WTC11 (cell line): ENCODE measurements at regions not wholly inside any gene's neighbourhood (a gene's known extent, or its start where the extent isn't known, plus 50 kb on each side); places are given as distances from the start of the nearest gene placed in this dataset.
A peak's percentile ranks its signal among the peaks of the same experiment; 100 is the strongest.

Source experiments
- CREM ChIP-seq: sonication (generic); formaldehyde crosslinking; IDR thresholded peaks from 2 replicates; pipeline ENCODE4 v1.8.1; 2022; ENCODE audit warnings: mild to moderate bottlenecking, missing genetic modification reagents, moderate library complexity
- ETV6 ChIP-seq: sonication (generic); formaldehyde crosslinking; IDR thresholded peaks from 2 replicates; pipeline ENCODE4 v1.8.1; 2022; ENCODE audit warnings: mild to moderate bottlenecking, missing genetic modification reagents
- FOXJ3 ChIP-seq: sonication (generic); formaldehyde crosslinking; IDR thresholded peaks from 2 replicates; pipeline ENCODE4 v1.9.0; 2021; ENCODE audit warnings: missing genetic modification reagents, mild to moderate bottlenecking, borderline replicate concordance
- GTF2I ChIP-seq: fragments of 250-450 bp; sonication (Bioruptor Pico); conservative IDR thresholded peaks from 2 replicates; pipeline ENCODE4 v1.4.0; 2021; ENCODE audit warnings: mild to moderate bottlenecking
- JUN ChIP-seq: sonication (generic); formaldehyde crosslinking; IDR thresholded peaks from 2 replicates; pipeline ENCODE4 v1.8.0; 2023; ENCODE audit warnings: mild to moderate bottlenecking, missing genetic modification reagents
- NR1H2 ChIP-seq: sonication (generic); formaldehyde crosslinking; IDR thresholded peaks from 2 replicates; pipeline ENCODE4 v1.9.0; 2021; ENCODE audit warnings: mild to moderate bottlenecking, moderate library complexity, missing genetic modification reagents
- RELA ChIP-seq: sonication (generic); formaldehyde crosslinking; IDR thresholded peaks from 2 replicates; pipeline ENCODE4 v1.8.1; 2022; ENCODE audit warnings: missing genetic modification reagents, mild to moderate bottlenecking, borderline replicate concordance
- RORB ChIP-seq: fragments of 250-450 bp; sonication (Bioruptor Pico); IDR thresholded peaks from 2 replicates; pipeline ENCODE4 v1.9.0; 2021; ENCODE audit warnings: mild to moderate bottlenecking
- SMAD3 ChIP-seq: sonication (generic); formaldehyde crosslinking; IDR thresholded peaks from 2 replicates; pipeline ENCODE4 v1.8.0; 2022; ENCODE audit warnings: missing genetic modification reagents, mild to moderate bottlenecking, borderline replicate concordance
- TEAD4 ChIP-seq: sonication (generic); formaldehyde crosslinking; IDR thresholded peaks from 2 replicates; pipeline ENCODE4 v1.8.0; 2022; ENCODE audit warnings: mild to moderate bottlenecking, missing genetic modification reagents
- TP53 ChIP-seq: sonication (generic); formaldehyde crosslinking; IDR thresholded peaks from 2 replicates; pipeline ENCODE4 v1.8.1; 2023; ENCODE audit warnings: mild to moderate bottlenecking, missing genetic modification reagents
- TF ChIP-seq, protein P1 (sequence below): sonication (generic); formaldehyde crosslinking; IDR thresholded peaks from 2 replicates; pipeline ENCODE4 v1.8.1; 2023; ENCODE audit warnings: mild to moderate bottlenecking, missing genetic modification reagents, borderline replicate concordance
- TF ChIP-seq, protein P2 (sequence below): sonication (generic); formaldehyde crosslinking; IDR thresholded peaks from 2 replicates; pipeline ENCODE4 v1.8.0; 2023; ENCODE audit warnings: missing genetic modification reagents, mild to moderate bottlenecking, borderline replicate concordance
- TF ChIP-seq, protein P3 (sequence below): sonication (generic); formaldehyde crosslinking; IDR thresholded peaks from 2 replicates; pipeline ENCODE4 v1.8.1; 2023; ENCODE audit warnings: mild to moderate bottlenecking, missing genetic modification reagents
- TF ChIP-seq, protein P4 (sequence below): sonication (generic); formaldehyde crosslinking; IDR thresholded peaks from 2 replicates; pipeline ENCODE4 v1.8.1; 2022; ENCODE audit warnings: low read depth, missing genetic modification reagents, borderline replicate concordance
- TF ChIP-seq, protein P5 (sequence below): sonication (generic); formaldehyde crosslinking; IDR thresholded peaks from 2 replicates; pipeline ENCODE4 v1.8.0; 2022; ENCODE audit warnings: mild to moderate bottlenecking, missing genetic modification reagents
- TF ChIP-seq, protein P6 (sequence below): sonication (generic); formaldehyde crosslinking; IDR thresholded peaks from 2 replicates; pipeline ENCODE4 v1.8.0; 2023; ENCODE audit warnings: mild to moderate bottlenecking, missing genetic modification reagents
- TF ChIP-seq, protein P7 (sequence below): sonication (generic); formaldehyde crosslinking; conservative IDR thresholded peaks from 2 replicates; pipeline ENCODE4 v1.8.1; 2022; ENCODE audit warnings: mild to moderate bottlenecking, missing genetic modification reagents
- TF ChIP-seq, protein P8 (sequence below): fragments of 200-600 bp; IDR thresholded peaks from 2 replicates; pipeline ENCODE4 v1.8.0; 2022; ENCODE audit warnings: antibody characterized with exemption

DNA sequence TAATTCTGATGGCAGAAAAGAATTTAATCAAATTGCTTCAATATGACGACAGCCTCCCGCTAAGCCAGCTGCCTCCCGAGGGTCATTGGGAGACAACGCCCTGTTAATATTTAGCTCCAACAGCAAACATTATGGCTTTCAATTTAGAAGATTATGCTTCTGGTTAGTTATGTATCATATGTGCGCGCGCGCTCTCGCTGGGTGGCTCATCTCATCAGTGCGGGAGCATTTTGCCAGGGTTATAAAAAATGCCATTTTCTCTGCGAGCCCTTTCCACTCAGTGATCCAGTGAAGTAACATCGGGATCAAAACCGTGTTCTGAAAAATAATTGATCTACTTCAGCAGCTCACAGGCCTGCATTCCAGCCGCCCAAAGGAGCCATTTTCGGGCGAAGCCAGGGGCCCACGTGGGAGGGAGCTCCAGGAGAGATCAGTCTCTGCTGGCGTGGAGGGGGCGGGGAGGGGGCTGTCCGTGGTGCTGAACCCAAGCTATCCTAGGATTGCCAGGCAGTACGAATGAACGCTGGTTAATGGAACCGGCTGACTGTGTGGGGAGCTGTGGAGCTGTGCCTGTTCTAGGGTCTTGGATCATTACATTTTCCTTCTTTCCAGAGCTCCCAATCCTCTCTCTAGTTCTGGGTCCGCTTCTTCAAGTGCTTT, 219.1 kb upstream of the ZC3H12A start (continued):
- TF ChIP-seq, protein P1, sequence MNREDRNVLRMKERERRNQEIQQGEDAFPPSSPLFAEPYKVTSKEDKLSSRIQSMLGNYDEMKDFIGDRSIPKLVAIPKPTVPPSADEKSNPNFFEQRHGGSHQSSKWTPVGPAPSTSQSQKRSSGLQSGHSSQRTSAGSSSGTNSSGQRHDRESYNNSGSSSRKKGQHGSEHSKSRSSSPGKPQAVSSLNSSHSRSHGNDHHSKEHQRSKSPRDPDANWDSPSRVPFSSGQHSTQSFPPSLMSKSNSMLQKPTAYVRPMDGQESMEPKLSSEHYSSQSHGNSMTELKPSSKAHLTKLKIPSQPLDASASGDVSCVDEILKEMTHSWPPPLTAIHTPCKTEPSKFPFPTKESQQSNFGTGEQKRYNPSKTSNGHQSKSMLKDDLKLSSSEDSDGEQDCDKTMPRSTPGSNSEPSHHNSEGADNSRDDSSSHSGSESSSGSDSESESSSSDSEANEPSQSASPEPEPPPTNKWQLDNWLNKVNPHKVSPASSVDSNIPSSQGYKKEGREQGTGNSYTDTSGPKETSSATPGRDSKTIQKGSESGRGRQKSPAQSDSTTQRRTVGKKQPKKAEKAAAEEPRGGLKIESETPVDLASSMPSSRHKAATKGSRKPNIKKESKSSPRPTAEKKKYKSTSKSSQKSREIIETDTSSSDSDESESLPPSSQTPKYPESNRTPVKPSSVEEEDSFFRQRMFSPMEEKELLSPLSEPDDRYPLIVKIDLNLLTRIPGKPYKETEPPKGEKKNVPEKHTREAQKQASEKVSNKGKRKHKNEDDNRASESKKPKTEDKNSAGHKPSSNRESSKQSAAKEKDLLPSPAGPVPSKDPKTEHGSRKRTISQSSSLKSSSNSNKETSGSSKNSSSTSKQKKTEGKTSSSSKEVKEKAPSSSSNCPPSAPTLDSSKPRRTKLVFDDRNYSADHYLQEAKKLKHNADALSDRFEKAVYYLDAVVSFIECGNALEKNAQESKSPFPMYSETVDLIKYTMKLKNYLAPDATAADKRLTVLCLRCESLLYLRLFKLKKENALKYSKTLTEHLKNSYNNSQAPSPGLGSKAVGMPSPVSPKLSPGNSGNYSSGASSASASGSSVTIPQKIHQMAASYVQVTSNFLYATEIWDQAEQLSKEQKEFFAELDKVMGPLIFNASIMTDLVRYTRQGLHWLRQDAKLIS (CRISPR knock-in tag): peak; percentile 43; the same call in 1 of the 2 replicates
- TF ChIP-seq RORB (CRISPR knock-in tag) (no peak), SMAD3 (CRISPR knock-in tag) (peak; percentile 89; the same call in 1 of the 2 replicates), TEAD4 (peak; percentile 74; the same call in 1 of the 2 replicates), RELA (peak; percentile 52; the same call in 1 of the 2 replicates), CREM (CRISPR knock-in tag) (peak; percentile 65; the same call in 1 of the 2 replicates), ETV6 (CRISPR knock-in tag) (peak; percentile 80), GTF2I (CRISPR knock-in tag) (no peak), FOXJ3 (CRISPR knock-in tag) (no peak), NR1H2 (CRISPR knock-in tag) (no peak), TP53 (CRISPR knock-in tag) (peak; percentile 74; the same call in 1 of the 2 replicates), JUN (CRISPR knock-in tag) (peak; percentile 82; the same call in 1 of the 2 replicates)
- TF ChIP-seq, protein P2, sequence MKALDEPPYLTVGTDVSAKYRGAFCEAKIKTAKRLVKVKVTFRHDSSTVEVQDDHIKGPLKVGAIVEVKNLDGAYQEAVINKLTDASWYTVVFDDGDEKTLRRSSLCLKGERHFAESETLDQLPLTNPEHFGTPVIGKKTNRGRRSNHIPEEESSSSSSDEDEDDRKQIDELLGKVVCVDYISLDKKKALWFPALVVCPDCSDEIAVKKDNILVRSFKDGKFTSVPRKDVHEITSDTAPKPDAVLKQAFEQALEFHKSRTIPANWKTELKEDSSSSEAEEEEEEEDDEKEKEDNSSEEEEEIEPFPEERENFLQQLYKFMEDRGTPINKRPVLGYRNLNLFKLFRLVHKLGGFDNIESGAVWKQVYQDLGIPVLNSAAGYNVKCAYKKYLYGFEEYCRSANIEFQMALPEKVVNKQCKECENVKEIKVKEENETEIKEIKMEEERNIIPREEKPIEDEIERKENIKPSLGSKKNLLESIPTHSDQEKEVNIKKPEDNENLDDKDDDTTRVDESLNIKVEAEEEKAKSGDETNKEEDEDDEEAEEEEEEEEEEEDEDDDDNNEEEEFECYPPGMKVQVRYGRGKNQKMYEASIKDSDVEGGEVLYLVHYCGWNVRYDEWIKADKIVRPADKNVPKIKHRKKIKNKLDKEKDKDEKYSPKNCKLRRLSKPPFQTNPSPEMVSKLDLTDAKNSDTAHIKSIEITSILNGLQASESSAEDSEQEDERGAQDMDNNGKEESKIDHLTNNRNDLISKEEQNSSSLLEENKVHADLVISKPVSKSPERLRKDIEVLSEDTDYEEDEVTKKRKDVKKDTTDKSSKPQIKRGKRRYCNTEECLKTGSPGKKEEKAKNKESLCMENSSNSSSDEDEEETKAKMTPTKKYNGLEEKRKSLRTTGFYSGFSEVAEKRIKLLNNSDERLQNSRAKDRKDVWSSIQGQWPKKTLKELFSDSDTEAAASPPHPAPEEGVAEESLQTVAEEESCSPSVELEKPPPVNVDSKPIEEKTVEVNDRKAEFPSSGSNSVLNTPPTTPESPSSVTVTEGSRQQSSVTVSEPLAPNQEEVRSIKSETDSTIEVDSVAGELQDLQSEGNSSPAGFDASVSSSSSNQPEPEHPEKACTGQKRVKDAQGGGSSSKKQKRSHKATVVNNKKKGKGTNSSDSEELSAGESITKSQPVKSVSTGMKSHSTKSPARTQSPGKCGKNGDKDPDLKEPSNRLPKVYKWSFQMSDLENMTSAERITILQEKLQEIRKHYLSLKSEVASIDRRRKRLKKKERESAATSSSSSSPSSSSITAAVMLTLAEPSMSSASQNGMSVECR (CRISPR knock-in tag): peak; percentile 97
- TF ChIP-seq, protein P3, sequence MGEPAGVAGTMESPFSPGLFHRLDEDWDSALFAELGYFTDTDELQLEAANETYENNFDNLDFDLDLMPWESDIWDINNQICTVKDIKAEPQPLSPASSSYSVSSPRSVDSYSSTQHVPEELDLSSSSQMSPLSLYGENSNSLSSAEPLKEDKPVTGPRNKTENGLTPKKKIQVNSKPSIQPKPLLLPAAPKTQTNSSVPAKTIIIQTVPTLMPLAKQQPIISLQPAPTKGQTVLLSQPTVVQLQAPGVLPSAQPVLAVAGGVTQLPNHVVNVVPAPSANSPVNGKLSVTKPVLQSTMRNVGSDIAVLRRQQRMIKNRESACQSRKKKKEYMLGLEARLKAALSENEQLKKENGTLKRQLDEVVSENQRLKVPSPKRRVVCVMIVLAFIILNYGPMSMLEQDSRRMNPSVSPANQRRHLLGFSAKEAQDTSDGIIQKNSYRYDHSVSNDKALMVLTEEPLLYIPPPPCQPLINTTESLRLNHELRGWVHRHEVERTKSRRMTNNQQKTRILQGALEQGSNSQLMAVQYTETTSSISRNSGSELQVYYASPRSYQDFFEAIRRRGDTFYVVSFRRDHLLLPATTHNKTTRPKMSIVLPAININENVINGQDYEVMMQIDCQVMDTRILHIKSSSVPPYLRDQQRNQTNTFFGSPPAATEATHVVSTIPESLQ (CRISPR knock-in tag): no peak
- TF ChIP-seq, protein P4, sequence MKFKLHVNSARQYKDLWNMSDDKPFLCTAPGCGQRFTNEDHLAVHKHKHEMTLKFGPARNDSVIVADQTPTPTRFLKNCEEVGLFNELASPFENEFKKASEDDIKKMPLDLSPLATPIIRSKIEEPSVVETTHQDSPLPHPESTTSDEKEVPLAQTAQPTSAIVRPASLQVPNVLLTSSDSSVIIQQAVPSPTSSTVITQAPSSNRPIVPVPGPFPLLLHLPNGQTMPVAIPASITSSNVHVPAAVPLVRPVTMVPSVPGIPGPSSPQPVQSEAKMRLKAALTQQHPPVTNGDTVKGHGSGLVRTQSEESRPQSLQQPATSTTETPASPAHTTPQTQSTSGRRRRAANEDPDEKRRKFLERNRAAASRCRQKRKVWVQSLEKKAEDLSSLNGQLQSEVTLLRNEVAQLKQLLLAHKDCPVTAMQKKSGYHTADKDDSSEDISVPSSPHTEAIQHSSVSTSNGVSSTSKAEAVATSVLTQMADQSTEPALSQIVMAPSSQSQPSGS (CRISPR knock-in tag): no peak
- TF ChIP-seq, protein P5, sequence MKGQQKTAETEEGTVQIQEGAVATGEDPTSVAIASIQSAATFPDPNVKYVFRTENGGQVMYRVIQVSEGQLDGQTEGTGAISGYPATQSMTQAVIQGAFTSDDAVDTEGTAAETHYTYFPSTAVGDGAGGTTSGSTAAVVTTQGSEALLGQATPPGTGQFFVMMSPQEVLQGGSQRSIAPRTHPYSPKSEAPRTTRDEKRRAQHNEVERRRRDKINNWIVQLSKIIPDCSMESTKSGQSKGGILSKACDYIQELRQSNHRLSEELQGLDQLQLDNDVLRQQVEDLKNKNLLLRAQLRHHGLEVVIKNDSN: peak; percentile 78; the same call in 1 of the 2 replicates
- TF ChIP-seq, protein P6, sequence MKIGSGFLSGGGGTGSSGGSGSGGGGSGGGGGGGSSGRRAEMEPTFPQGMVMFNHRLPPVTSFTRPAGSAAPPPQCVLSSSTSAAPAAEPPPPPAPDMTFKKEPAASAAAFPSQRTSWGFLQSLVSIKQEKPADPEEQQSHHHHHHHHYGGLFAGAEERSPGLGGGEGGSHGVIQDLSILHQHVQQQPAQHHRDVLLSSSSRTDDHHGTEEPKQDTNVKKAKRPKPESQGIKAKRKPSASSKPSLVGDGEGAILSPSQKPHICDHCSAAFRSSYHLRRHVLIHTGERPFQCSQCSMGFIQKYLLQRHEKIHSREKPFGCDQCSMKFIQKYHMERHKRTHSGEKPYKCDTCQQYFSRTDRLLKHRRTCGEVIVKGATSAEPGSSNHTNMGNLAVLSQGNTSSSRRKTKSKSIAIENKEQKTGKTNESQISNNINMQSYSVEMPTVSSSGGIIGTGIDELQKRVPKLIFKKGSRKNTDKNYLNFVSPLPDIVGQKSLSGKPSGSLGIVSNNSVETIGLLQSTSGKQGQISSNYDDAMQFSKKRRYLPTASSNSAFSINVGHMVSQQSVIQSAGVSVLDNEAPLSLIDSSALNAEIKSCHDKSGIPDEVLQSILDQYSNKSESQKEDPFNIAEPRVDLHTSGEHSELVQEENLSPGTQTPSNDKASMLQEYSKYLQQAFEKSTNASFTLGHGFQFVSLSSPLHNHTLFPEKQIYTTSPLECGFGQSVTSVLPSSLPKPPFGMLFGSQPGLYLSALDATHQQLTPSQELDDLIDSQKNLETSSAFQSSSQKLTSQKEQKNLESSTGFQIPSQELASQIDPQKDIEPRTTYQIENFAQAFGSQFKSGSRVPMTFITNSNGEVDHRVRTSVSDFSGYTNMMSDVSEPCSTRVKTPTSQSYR: peak; percentile 90; the same call in 1 of the 2 replicates
- TF ChIP-seq, protein P7, sequence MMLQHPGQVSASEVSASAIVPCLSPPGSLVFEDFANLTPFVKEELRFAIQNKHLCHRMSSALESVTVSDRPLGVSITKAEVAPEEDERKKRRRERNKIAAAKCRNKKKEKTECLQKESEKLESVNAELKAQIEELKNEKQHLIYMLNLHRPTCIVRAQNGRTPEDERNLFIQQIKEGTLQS (CRISPR knock-in tag): no peak
- TF ChIP-seq, protein P8, sequence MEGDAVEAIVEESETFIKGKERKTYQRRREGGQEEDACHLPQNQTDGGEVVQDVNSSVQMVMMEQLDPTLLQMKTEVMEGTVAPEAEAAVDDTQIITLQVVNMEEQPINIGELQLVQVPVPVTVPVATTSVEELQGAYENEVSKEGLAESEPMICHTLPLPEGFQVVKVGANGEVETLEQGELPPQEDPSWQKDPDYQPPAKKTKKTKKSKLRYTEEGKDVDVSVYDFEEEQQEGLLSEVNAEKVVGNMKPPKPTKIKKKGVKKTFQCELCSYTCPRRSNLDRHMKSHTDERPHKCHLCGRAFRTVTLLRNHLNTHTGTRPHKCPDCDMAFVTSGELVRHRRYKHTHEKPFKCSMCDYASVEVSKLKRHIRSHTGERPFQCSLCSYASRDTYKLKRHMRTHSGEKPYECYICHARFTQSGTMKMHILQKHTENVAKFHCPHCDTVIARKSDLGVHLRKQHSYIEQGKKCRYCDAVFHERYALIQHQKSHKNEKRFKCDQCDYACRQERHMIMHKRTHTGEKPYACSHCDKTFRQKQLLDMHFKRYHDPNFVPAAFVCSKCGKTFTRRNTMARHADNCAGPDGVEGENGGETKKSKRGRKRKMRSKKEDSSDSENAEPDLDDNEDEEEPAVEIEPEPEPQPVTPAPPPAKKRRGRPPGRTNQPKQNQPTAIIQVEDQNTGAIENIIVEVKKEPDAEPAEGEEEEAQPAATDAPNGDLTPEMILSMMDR: no peak
